HL-60 (cell line): ENCODE measurements at regions not wholly inside any gene's neighbourhood (a gene's known extent, or its start where the extent isn't known, plus 50 kb on each side); places are given as distances from the start of the nearest gene placed in this dataset.

ENCODE experiments used
- DNase-seq, 2 experiments: peaks; one replicate each; pipeline ENCODE4 v3.0.0-alpha.2; 2010 to 2020; ENCODE audit warnings: low read depth in 1 of 2, low spot score in 1 of 2
- H3K27ac ChIP-seq: fragments of 250-450 bp; sonication (Bioruptor Pico); replicated peaks from 2 replicates; pipeline ENCODE4 v1.5.1; 2020; ENCODE audit warnings: mild to moderate bottlenecking, moderate library complexity
- H3K27me3 ChIP-seq: fragments of 250-450 bp; sonication (Bioruptor Pico); 2 replicates; pipeline ENCODE4 v1.5.1; 2021; ENCODE audit warnings: mild to moderate bottlenecking, moderate library complexity; ENCODE audit not compliant: insufficient read depth, poor library complexity, severe bottlenecking
- H3K4me3 ChIP-seq: replicated peaks from 2 replicates; pipeline ENCODE4 v1.5.1; 2011; ENCODE audit warnings: mild to moderate bottlenecking, control low read depth, low read length; ENCODE audit not compliant: insufficient read depth
- CTCF ChIP-seq: IDR thresholded peaks from one replicate; pipeline ENCODE4 v1.5.1; 2011; ENCODE audit warnings: low read length, control low read depth, inconsistent platforms; ENCODE audit not compliant: insufficient read depth
- GABPA ChIP-seq: IDR thresholded peaks from 2 replicates; pipeline ENCODE4 v1.6.1; 2012; ENCODE audit warnings: low read depth
- POLR2AphosphoS5 ChIP-seq: IDR thresholded peaks from 2 replicates; pipeline ENCODE4 v1.6.1; 2012; ENCODE audit warnings: low read depth
- REST ChIP-seq: IDR thresholded peaks from 2 replicates; pipeline ENCODE4 v1.6.1; 2012; ENCODE audit warnings: low read depth; ENCODE audit not compliant: insufficient replicate concordance
- SPI1 ChIP-seq: IDR thresholded peaks from 2 replicates; pipeline ENCODE4 v1.6.1; 2012; ENCODE audit warnings: low read depth, mild to moderate bottlenecking, borderline replicate concordance

GRCh38 chr20:11255860-11256259 lies 582.1 kb upstream of the JAG1 start:
- TF ChIP-seq REST, result no peak
- no peak for TF ChIP-seq GABPA
- TF ChIP-seq SPI1, result no peak
- no peak for TF ChIP-seq CTCF
- no peak for TF ChIP-seq POLR2AphosphoS5
- Histone ChIP-seq H3K4me3 (no peak overlapping the region), H3K27ac (no peak overlapping the region), H3K27me3 (no peaks in the 10 kb centered on the region)
- DNase-seq, result no peak

- H3K4me3 ChIP-seq, result no peak overlapping the region
- TF ChIP-seq POLR2AphosphoS5 (no peak), REST (no peak), SPI1 (no peak), CTCF (no peak), GABPA (no peak)
Observed at GRCh38 chr20:11260611-11261010, 586.8 kb upstream of the JAG1 start.

GRCh38 chr20:11261533-11262000 lies 587.8 kb upstream of the JAG1 start:
- Histone ChIP-seq H3K4me3 (no peak overlapping the region), H3K27me3 (no peaks in the 10 kb centered on the region), H3K27ac (no peak overlapping the region)
- DNase-seq, result no peak
- TF ChIP-seq GABPA (no peak), SPI1 (no peak), POLR2AphosphoS5 (no peak), CTCF (no peak), REST (no peak)

More at GRCh38 chr20:11260611-11261010, 586.8 kb upstream of the JAG1 start:
- Histone ChIP-seq H3K27me3 (no peaks in the 10 kb centered on the region), H3K27ac (no peak overlapping the region)
- DNase-seq, result no peak
